Testis (tissue), 2 donors: ENCODE measurements at regions not wholly inside any gene's neighbourhood (a gene's known extent, or its start where the extent isn't known, plus 50 kb on each side); places are given as distances from the start of the nearest gene placed in this dataset.

ENCODE experiments used
- POLR2A ChIP-seq: fragments of 450-650 bp; IDR thresholded peaks from one replicate; pipeline ENCODE4 v1.6.1; 2017; ENCODE audit warnings: antibody characterized with exemption, mild to moderate bottlenecking, moderate library complexity
- TF ChIP-seq, protein P1 (sequence below), 3 experiments: fragments of 450-650 bp in 2 of 3; fragments of 200-600 bp in 1 of 3; sonication (generic) in 1 of 3; IDR thresholded peaks; one replicate each; pipeline ENCODE4 v1.5.1; 2016 to 2019; ENCODE audit warnings: antibody characterized with exemption in 3 of 3, mild to moderate bottlenecking in 2 of 3, moderate library complexity in 1 of 3

DNA sequence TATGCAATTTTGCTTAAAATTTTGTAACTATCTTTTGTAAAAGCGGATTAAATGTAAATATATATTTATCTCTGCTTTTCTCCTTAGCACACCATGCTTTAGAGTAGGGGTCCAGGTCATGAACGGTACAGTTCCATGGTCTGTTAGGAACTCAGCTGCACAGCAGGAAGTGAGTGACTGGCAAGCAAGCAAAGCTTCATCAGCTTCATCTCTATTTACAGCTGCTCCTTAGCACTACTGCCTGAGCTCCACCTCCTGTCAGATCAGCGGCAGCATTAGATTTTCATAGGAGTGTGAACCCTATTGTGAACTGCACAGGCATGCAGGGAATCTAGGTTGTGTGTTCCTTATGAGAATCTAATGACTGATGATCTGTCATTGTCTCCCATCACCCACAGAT is 959.0 kb upstream of the SLC39A10 start:
- TF ChIP-seq, protein P1, sequence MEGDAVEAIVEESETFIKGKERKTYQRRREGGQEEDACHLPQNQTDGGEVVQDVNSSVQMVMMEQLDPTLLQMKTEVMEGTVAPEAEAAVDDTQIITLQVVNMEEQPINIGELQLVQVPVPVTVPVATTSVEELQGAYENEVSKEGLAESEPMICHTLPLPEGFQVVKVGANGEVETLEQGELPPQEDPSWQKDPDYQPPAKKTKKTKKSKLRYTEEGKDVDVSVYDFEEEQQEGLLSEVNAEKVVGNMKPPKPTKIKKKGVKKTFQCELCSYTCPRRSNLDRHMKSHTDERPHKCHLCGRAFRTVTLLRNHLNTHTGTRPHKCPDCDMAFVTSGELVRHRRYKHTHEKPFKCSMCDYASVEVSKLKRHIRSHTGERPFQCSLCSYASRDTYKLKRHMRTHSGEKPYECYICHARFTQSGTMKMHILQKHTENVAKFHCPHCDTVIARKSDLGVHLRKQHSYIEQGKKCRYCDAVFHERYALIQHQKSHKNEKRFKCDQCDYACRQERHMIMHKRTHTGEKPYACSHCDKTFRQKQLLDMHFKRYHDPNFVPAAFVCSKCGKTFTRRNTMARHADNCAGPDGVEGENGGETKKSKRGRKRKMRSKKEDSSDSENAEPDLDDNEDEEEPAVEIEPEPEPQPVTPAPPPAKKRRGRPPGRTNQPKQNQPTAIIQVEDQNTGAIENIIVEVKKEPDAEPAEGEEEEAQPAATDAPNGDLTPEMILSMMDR (IDR thresholded peaks at IDR 0.05) = no peak
- no peak for TF ChIP-seq POLR2A
